ENCODE measurements at regions not wholly inside any gene's neighbourhood (a gene's known extent, or its start where the extent isn't known, plus 50 kb on each side); places are given as distances from the start of the nearest gene placed in this dataset.

DNA sequence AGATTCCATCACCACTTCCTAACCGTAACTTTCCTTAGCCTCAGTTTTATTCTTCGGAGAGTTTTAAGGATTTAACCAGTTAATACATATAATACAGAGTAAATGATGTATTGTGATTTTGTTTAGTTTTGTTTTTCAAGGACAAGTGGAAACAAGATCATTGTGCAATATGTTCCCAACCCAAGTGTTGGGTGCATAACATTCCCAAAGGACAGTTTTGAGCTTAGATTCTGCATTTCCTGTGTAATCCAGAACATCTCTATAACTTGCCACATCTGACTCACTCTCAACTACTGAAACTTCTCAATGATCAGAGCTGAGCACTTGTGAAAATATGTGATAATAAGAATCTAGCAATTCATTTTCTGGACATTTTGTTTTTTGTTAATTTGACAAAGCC lies 466.1 kb upstream of the PPP2R3A start:
- DNase-seq (no peak), FAIRE-seq (no peak)
- H3K27ac ChIP-seq (ENCODE audit: low read depth in 1 of 3, low read length in 2 of 3): no peak overlapping the region
- no peaks in the 10 kb centered on the region for H3K4me1 ChIP-seq (ENCODE audit: control insufficient read depth in 3 of 3, insufficient read depth in 2 of 3, low read depth in 1 of 3, low read length in 2 of 3)
- peaks cover 0 to 25% (median 0%) of the 10 kb centered on the region in 3 donors for H3K27me3 ChIP-seq (ENCODE audit: control insufficient read depth in 3 of 3, insufficient read depth in 3 of 3, low read length in 3 of 3)
- no peak overlapping the region for H3K4me3 ChIP-seq (ENCODE audit: low read depth in 1 of 3, low read length in 3 of 3)
- H3K9me3 ChIP-seq (ENCODE audit: control insufficient read depth in 2 of 2, insufficient read depth in 1 of 2, low read depth in 1 of 2, low read length in 1 of 2): no peaks in the 10 kb centered on the region
- H3K36me3 ChIP-seq (ENCODE audit: control insufficient read depth in 3 of 3, insufficient read depth in 2 of 3, low read depth in 1 of 3, low read length in 3 of 3): no peaks in the 10 kb centered on the region
- WGBS, 3 donors: 89 to 93% (median 93%) methylated on average over 2 of the region's 2 CpGs

DNA sequence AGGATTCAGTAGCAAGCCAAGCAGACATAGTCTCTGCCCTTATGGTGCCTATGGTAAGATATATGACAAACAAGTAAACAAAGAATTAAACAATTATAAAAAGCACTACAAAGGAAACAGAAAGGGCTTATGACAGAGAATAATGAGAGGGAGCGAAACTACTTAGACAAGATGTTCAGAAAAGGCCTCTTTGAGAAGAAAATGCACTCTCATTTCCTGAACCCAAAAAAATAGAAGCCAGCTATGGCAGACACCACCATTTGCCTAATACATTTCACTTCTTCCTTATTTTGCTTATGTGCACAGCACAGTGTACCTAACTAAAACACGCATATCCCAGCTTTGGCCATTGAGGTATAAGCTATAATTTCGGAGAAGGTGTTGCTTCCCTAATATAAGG lies 465.5 kb upstream of the PPP2R3A start:
- peaks cover 0 to 25% (median 0%) of the 10 kb centered on the region in 3 donors for H3K27me3 ChIP-seq (ENCODE audit: control insufficient read depth in 3 of 3, insufficient read depth in 3 of 3, low read length in 3 of 3)
- no peak overlapping the region for H3K27ac ChIP-seq (ENCODE audit: low read depth in 1 of 3, low read length in 2 of 3)
- no peak overlapping the region for H3K4me3 ChIP-seq (ENCODE audit: low read depth in 1 of 3, low read length in 3 of 3)
- no peaks in the 10 kb centered on the region for H3K4me1 ChIP-seq (ENCODE audit: control insufficient read depth in 3 of 3, insufficient read depth in 2 of 3, low read depth in 1 of 3, low read length in 2 of 3)
- DNase-seq (no peak), FAIRE-seq (no peak)
- H3K9me3 ChIP-seq (ENCODE audit: control insufficient read depth in 2 of 2, insufficient read depth in 1 of 2, low read depth in 1 of 2, low read length in 1 of 2): no peaks in the 10 kb centered on the region
- 83 to 91% (median 85%) methylated on average over 3 of the region's 3 CpGs for WGBS, 3 donors
- no peaks in the 10 kb centered on the region for H3K36me3 ChIP-seq (ENCODE audit: control insufficient read depth in 3 of 3, insufficient read depth in 2 of 3, low read depth in 1 of 3, low read length in 3 of 3)

DNA sequence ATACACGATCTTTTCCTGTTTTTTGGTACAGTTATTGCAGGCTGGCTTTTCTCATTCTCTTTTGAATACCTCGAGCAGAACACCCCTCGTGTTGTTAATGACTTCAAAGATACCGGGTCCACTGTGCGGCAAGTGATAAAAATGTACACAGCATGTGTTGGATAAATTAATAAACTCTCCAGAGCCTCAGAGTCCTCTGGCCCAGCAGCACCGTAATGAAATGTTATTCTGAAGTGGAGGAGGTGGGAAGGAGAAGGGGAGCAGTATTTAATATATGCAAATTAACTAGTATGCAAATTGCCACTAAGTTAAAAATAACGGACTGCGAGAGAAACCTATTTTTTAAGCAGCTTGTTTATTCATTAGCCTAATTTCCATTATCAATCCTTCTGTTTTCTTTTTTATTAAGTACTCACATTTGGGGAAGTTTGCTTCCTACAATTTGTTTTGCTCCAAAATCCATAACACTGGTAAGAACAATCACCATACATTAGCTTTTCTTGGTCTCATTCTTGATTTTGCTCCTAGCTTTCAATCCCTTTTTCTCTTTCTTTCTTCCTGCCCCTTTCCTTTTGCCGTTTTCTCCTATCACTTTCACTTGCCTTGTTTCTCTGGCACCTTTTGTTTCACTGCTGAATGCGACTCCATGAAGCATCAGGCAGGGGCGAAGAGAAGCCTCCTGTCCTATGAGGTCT lies 462.3 kb upstream of the PPP2R3A start:
- 47 to 60% (median 58%) methylated on average over 11 of the region's 11 CpGs for WGBS, 3 donors
- H3K36me3 ChIP-seq (ENCODE audit: control insufficient read depth in 3 of 3, insufficient read depth in 2 of 3, low read depth in 1 of 3, low read length in 3 of 3): no peaks in the 10 kb centered on the region
- no peak overlapping the region for H3K27ac ChIP-seq (ENCODE audit: low read depth in 1 of 3, low read length in 2 of 3)
- no peak for FAIRE-seq
- H3K9me3 ChIP-seq (ENCODE audit: control insufficient read depth in 2 of 2, insufficient read depth in 1 of 2, low read depth in 1 of 2, low read length in 1 of 2): no peaks in the 10 kb centered on the region
- no peak overlapping the region for H3K4me3 ChIP-seq (ENCODE audit: low read depth in 1 of 3, low read length in 3 of 3)
- no peak for DNase-seq
- peaks cover 0 to 21% (median 0%) of the 10 kb centered on the region in 3 donors for H3K27me3 ChIP-seq (ENCODE audit: control insufficient read depth in 3 of 3, insufficient read depth in 3 of 3, low read length in 3 of 3)
- H3K4me1 ChIP-seq (ENCODE audit: control insufficient read depth in 3 of 3, insufficient read depth in 2 of 3, low read depth in 1 of 3, low read length in 2 of 3): no peaks in the 10 kb centered on the region

- H3K27me3 ChIP-seq (ENCODE audit: control insufficient read depth in 3 of 3, insufficient read depth in 3 of 3, low read length in 3 of 3): peaks cover 0 to 21% (median 0%) of the 10 kb centered on the region in 3 donors
- no peaks in the 10 kb centered on the region for H3K4me1 ChIP-seq (ENCODE audit: control insufficient read depth in 3 of 3, insufficient read depth in 2 of 3, low read depth in 1 of 3, low read length in 2 of 3)
- FAIRE-seq: no peak
- DNase-seq: peak; percentile 38 to 50
- H3K27ac ChIP-seq (ENCODE audit: low read depth in 1 of 3, low read length in 2 of 3): no peak overlapping the region
- no peak overlapping the region for H3K4me3 ChIP-seq (ENCODE audit: low read depth in 1 of 3, low read length in 3 of 3)
- WGBS, 3 donors: 27 to 31% (median 28%) methylated on average over 18 of the region's 18 CpGs
- H3K36me3 ChIP-seq (ENCODE audit: control insufficient read depth in 3 of 3, insufficient read depth in 2 of 3, low read depth in 1 of 3, low read length in 3 of 3): no peaks in the 10 kb centered on the region
- no peaks in the 10 kb centered on the region for H3K9me3 ChIP-seq (ENCODE audit: control insufficient read depth in 2 of 2, insufficient read depth in 1 of 2, low read depth in 1 of 2, low read length in 1 of 2)
Measured at GRCh38 chr3:135503760-135504686, 461.5 kb upstream of the PPP2R3A start.

DNA sequence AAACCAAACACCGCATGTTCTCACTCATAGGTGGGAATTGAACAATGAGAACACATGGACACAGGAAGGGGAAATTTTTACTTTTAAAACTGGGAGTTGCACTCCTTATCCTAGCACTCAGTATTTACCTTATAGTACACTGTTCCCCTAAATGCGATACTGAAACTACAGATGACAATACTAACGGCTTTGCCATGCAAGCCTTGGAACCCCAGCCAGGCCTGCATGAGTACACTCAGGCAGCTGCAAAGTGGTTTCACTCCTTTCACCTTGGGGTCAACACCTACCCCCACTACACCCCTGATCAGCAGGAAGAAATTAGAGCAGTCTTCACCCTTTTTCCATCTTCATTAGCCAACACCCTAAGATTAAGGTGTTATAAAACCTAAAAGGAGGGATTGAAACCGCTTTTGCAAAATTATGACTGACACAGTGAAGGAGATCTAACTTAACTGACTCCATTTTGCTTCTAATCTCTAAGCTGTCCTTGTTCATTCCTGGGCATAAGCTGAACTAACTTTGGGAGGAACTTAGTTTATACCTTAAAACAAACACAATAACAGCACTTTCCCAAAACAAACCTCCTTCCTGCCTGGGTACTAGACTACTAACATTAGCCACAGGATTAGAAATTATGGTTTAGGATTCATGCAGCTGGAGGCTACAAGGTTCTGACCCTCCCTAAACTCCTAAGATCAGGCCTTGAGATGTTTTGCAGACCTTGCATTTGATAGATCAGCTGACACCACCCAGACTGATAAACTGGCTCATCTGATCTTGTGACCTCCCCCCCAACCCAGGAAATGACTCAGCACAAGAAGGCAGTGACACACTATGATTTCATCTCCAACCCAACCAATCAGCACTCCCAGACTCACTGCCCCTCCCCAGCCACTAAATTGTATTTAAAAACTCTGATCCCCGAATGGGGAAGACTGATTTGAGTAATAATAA lies 452.1 kb upstream of the PPP2R3A start:
- no peak overlapping the region for H3K27ac ChIP-seq (ENCODE audit: low read depth in 1 of 3, low read length in 2 of 3)
- H3K9me3 ChIP-seq (ENCODE audit: control insufficient read depth in 2 of 2, insufficient read depth in 1 of 2, low read depth in 1 of 2, low read length in 1 of 2): no peaks in the 10 kb centered on the region
- DNase-seq (peak in 1 of 2 donors; percentile 35), FAIRE-seq (no peak)
- H3K36me3 ChIP-seq (ENCODE audit: control insufficient read depth in 3 of 3, insufficient read depth in 2 of 3, low read depth in 1 of 3, low read length in 3 of 3): no peaks in the 10 kb centered on the region
- no peaks in the 10 kb centered on the region for H3K27me3 ChIP-seq (ENCODE audit: control insufficient read depth in 3 of 3, insufficient read depth in 3 of 3, low read length in 3 of 3)
- H3K4me1 ChIP-seq (ENCODE audit: control insufficient read depth in 3 of 3, insufficient read depth in 2 of 3, low read depth in 1 of 3, low read length in 2 of 3): no peaks in the 10 kb centered on the region
- no peak overlapping the region for H3K4me3 ChIP-seq (ENCODE audit: low read depth in 1 of 3, low read length in 3 of 3)
- 77 to 83% (median 80%) methylated on average over 5 of the region's 5 CpGs for WGBS, 3 donors

DNA sequence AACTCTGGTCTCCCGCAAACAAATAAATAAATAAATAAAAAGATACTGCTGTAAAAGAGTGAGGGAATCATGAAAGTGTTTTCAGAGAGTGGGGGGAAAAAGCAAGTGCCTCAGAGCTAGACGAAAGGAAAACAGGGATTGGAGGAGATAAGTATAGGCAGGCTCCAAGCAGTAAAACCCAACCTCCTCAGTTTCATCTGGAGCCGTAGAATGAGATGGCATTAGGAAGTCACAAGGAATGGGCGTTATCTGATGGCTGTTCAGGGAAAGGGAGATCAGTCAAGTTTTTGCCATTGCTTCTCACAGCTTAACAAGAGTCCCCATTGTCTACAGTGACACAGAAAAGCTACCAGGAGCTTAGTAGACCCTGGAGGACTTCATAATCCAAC lies 451.5 kb upstream of the PPP2R3A start:
- Histone ChIP-seq H3K27me3 (ENCODE audit: control insufficient read depth in 3 of 3, insufficient read depth in 3 of 3, low read length in 3 of 3) (no peaks in the 10 kb centered on the region), H3K36me3 (ENCODE audit: control insufficient read depth in 3 of 3, insufficient read depth in 2 of 3, low read depth in 1 of 3, low read length in 3 of 3) (no peaks in the 10 kb centered on the region), H3K4me3 (ENCODE audit: low read depth in 1 of 3, low read length in 3 of 3) (no peak overlapping the region), H3K27ac (ENCODE audit: low read depth in 1 of 3, low read length in 2 of 3) (no peak overlapping the region), H3K9me3 (ENCODE audit: control insufficient read depth in 2 of 2, insufficient read depth in 1 of 2, low read depth in 1 of 2, low read length in 1 of 2) (no peaks in the 10 kb centered on the region), H3K4me1 (ENCODE audit: control insufficient read depth in 3 of 3, insufficient read depth in 2 of 3, low read depth in 1 of 3, low read length in 2 of 3) (no peaks in the 10 kb centered on the region)
- no peak for FAIRE-seq
- 70 to 80% (median 77%) methylated on average over 4 of the region's 4 CpGs for WGBS, 3 donors
- no peak for DNase-seq

- Histone ChIP-seq H3K4me3 (ENCODE audit: low read depth in 1 of 3, low read length in 3 of 3) (no peak overlapping the region), H3K27me3 (ENCODE audit: control insufficient read depth in 3 of 3, insufficient read depth in 3 of 3, low read length in 3 of 3) (no peaks in the 10 kb centered on the region), H3K36me3 (ENCODE audit: control insufficient read depth in 3 of 3, insufficient read depth in 2 of 3, low read depth in 1 of 3, low read length in 3 of 3) (no peaks in the 10 kb centered on the region), H3K27ac (ENCODE audit: low read depth in 1 of 3, low read length in 2 of 3) (no peak overlapping the region), H3K9me3 (ENCODE audit: control insufficient read depth in 2 of 2, insufficient read depth in 1 of 2, low read depth in 1 of 2, low read length in 1 of 2) (no peaks in the 10 kb centered on the region), H3K4me1 (ENCODE audit: control insufficient read depth in 3 of 3, insufficient read depth in 2 of 3, low read depth in 1 of 3, low read length in 2 of 3) (no peaks in the 10 kb centered on the region)
- WGBS, 3 donors: 40 to 55% (median 45%) methylated on average over 3 of the region's 3 CpGs
- FAIRE-seq (no peak), DNase-seq (no peak)
Measured at GRCh38 chr3:135516143-135516542, 449.4 kb upstream of the PPP2R3A start.

DNA sequence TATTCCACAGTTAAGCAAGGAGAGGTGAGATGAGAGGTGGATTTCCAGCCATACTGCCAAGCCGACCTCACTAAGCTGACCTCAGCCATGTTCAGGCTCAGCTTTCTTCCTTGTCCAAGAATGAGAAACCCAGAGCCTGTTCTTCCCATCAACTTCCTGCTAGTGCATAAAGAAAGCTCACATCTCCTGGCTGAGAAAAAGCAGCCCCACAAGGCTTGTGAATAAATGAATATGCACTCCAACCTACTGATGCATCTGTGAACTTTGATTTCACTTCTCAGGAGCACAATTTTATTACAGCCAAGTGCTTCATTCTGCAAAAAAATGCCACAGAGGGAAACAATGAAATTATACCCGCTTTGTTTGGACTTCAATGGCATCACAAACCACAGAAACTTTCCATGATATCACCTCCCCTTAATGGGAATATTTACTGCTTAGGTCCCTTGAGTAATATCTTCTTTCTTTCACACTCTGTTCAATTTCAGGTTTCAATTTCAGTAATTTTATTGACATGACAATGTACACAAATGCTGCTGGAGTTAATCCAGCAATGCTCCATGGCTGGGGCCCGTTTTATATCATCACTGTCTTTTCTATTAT lies 437.0 kb upstream of the PPP2R3A start:
- 14 to 38% (median 14%) methylated on average over 3 of the region's 3 CpGs for WGBS, 3 donors
- Histone ChIP-seq H3K27ac (ENCODE audit: low read depth in 1 of 3, low read length in 2 of 3) (no peak overlapping the region), H3K4me1 (ENCODE audit: control insufficient read depth in 3 of 3, insufficient read depth in 2 of 3, low read depth in 1 of 3, low read length in 2 of 3) (no peaks in the 10 kb centered on the region), H3K36me3 (ENCODE audit: control insufficient read depth in 3 of 3, insufficient read depth in 2 of 3, low read depth in 1 of 3, low read length in 3 of 3) (no peaks in the 10 kb centered on the region), H3K9me3 (ENCODE audit: control insufficient read depth in 2 of 2, insufficient read depth in 1 of 2, low read depth in 1 of 2, low read length in 1 of 2) (no peaks in the 10 kb centered on the region), H3K4me3 (ENCODE audit: low read depth in 1 of 3, low read length in 3 of 3) (no peak overlapping the region), H3K27me3 (ENCODE audit: control insufficient read depth in 3 of 3, insufficient read depth in 3 of 3, low read length in 3 of 3) (no peaks in the 10 kb centered on the region)
- peak; percentile 10 to 18 for DNase-seq
- FAIRE-seq: no peak

Measured in small intestine (tissue), 7 donors.